Chondrocyte (in vitro differentiated cells): ENCODE measurements at regions not wholly inside any gene's neighbourhood (a gene's known extent, or its start where the extent isn't known, plus 50 kb on each side); places are given as distances from the start of the nearest gene placed in this dataset.

Experiments
- DNase-seq: peaks from one replicate; pipeline ENCODE4 v3.0.0; 2021; ENCODE audit warnings: mixed read lengths, low spot score
- H3K27ac Mint-ChIP-seq: one replicate; pipeline ENCODE4 v1.8.0; 2021; ENCODE audit warnings: mild to moderate bottlenecking, moderate library complexity, mixed read lengths; ENCODE audit not compliant: unreplicated experiment
- H3K27me3 Mint-ChIP-seq: 2 replicates; pipeline ENCODE4 v1.8.0; 2021; ENCODE audit warnings: low read depth, mixed read lengths
- H3K36me3 Mint-ChIP-seq: 2 replicates; pipeline ENCODE4 v1.8.0; 2021; ENCODE audit warnings: low read depth, mixed read lengths
- H3K4me1 Mint-ChIP-seq: 2 replicates; pipeline ENCODE4 v1.8.0; 2021; ENCODE audit warnings: low read depth, mild to moderate bottlenecking, mixed read lengths
- H3K4me3 Mint-ChIP-seq: one replicate; pipeline ENCODE4 v1.8.0; 2021; ENCODE audit warnings: mild to moderate bottlenecking, moderate library complexity, mixed read lengths; ENCODE audit not compliant: unreplicated experiment
- H3K9me3 Mint-ChIP-seq: 2 replicates; pipeline ENCODE4 v1.8.0; 2021; ENCODE audit warnings: low read depth, mixed read lengths
- CTCF ChIP-seq: fragments of 200-600 bp; sonication (generic); IDR thresholded peaks from 2 replicates; pipeline ENCODE4 v1.5.0; 2021; ENCODE audit warnings: antibody characterized with exemption, mild to moderate bottlenecking, moderate library complexity

- no peak for TF ChIP-seq CTCF
- Mint-ChIP-seq H3K4me1 (peaks cover 2% of the 10 kb centered on the region), H3K9me3 (no peaks in the 10 kb centered on the region), H3K36me3 (no peaks in the 10 kb centered on the region), H3K4me3 (no peak overlapping the region), H3K27ac (no peak overlapping the region), H3K27me3 (peaks cover 5% of the 10 kb centered on the region)
- DNase-seq, result no peak
Observed at GRCh38 chr2:14194233-14194632, 438.3 kb upstream of the LRATD1 start.

DNA sequence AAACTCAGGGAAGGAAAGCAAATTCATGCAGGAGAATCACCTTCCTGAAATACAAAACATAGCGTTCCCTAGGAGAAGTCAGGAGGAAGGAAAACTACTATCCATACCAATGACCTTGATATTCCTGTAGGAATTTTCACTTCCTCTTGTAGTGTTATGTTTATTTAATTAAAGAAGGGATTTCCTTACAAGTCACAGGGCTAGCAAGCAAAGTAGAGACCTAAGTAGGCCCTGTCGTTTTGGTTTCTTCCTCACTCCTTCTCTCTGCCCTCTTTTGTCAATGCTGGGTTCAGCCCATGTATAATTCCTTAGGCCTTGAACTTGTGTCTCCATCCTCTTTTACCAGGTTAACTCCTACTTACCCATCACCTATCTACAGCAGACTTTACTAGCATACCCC is 435.2 kb upstream of the LRATD1 start:
- no peak for DNase-seq
- Mint-ChIP-seq H3K27ac (no peak overlapping the region), H3K36me3 (no peaks in the 10 kb centered on the region), H3K4me1 (no peaks in the 10 kb centered on the region), H3K4me3 (no peak overlapping the region), H3K27me3 (peaks cover 7% of the 10 kb centered on the region), H3K9me3 (no peaks in the 10 kb centered on the region)
- no peak for TF ChIP-seq CTCF

- Mint-ChIP-seq H3K27ac (no peak overlapping the region), H3K4me1 (no peaks in the 10 kb centered on the region), H3K36me3 (no peaks in the 10 kb centered on the region), H3K27me3 (peaks cover 4% of the 10 kb centered on the region), H3K9me3 (no peaks in the 10 kb centered on the region), H3K4me3 (no peak overlapping the region)
- TF ChIP-seq CTCF, result no peak
- DNase-seq, result no peak
Observed at GRCh38 chr2:14199040-14199439, 433.5 kb upstream of the LRATD1 start.

DNA sequence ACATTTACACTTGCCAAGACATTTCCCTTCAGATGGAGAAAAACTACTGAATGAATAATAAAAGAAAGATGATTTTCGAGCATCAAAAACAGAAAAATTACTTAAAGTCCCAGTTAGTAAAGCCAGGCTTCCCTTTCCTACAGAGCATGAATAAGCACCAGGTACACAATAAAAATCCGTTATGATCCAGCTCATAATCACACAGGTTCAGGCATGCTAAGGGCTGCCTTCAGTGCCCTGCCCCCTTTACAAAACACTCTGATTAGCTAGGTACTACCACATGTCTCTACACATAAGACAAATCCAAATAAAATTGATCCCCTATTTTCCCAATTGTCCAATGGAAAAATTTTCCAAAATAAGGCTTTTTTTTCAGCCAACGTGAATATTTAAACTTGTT is 413.2 kb upstream of the LRATD1 start:
- H3K27ac Mint-ChIP-seq, result no peak overlapping the region
- no peaks in the 10 kb centered on the region for H3K27me3 Mint-ChIP-seq
- no peak for TF ChIP-seq CTCF
- H3K4me3 Mint-ChIP-seq, result no peak overlapping the region
- H3K36me3 Mint-ChIP-seq, result no peaks in the 10 kb centered on the region
- no peaks in the 10 kb centered on the region for H3K4me1 Mint-ChIP-seq
- H3K9me3 Mint-ChIP-seq, result no peaks in the 10 kb centered on the region
- DNase-seq, result no peak

DNA sequence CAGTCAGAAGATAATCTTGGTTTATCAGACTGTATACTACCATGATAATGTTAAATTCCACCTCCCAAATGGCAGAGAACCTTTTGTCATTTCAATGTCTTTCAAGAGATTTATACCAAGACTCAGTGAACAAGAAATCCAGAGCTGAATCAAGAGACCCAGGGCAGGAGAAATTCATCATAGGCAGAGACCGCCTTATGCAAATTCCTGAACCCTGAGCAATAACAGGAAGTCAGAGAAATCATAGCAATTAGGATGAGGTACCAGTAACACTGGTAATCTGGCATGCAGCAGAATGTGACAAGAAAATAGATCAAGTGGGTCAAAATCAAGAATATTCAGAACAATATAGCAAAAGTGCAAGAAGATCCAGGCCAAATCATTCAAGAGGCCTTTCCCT is 412.4 kb upstream of the LRATD1 start:
- H3K9me3 Mint-ChIP-seq, result no peaks in the 10 kb centered on the region
- TF ChIP-seq CTCF, result no peak
- H3K27ac Mint-ChIP-seq, result no peak overlapping the region
- no peak for DNase-seq
- H3K27me3 Mint-ChIP-seq, result no peaks in the 10 kb centered on the region
- H3K4me3 Mint-ChIP-seq, result no peak overlapping the region
- H3K36me3 Mint-ChIP-seq, result no peaks in the 10 kb centered on the region
- no peaks in the 10 kb centered on the region for H3K4me1 Mint-ChIP-seq
